GM19324 (cell line): ENCODE measurements at regions not wholly inside any gene's neighbourhood (a gene's known extent, or its start where the extent isn't known, plus 50 kb on each side); places are given as distances from the start of the nearest gene placed in this dataset.

Experiments used
- ATAC-seq: cut with Tn5 transposase; IDR thresholded peaks from one replicate; pipeline ENCODE4 v1.9.1; 2021; ENCODE audit warnings: mild to moderate bottlenecking, moderate library complexity; ENCODE audit not compliant: unreplicated experiment, low FRiP score

- ATAC-seq, result no peak
Observed at GRCh38 chr16:51085271-51085670, 65.8 kb downstream of the SALL1 start.

GRCh38 chr16:51084074-51084928 lies 66.8 kb downstream of the SALL1 start:
- no peak for ATAC-seq

GRCh38 chr16:51072591-51072990 lies 78.5 kb downstream of the SALL1 start:
- no peak for ATAC-seq

GRCh38 chr16:51071326-51071725 lies 79.7 kb downstream of the SALL1 start:
- no peak for ATAC-seq

GRCh38 chr16:51067352-51067751 lies 83.7 kb downstream of the SALL1 start:
- ATAC-seq, result no peak

- no peak for ATAC-seq
Observed at GRCh38 chr16:51062039-51062438, 89.0 kb downstream of the SALL1 start.

GRCh38 chr16:51061328-51061727 lies 89.7 kb downstream of the SALL1 start:
- ATAC-seq, result no peak

- no peak for ATAC-seq
Observed at GRCh38 chr16:51057969-51058337, 93.1 kb downstream of the SALL1 start.

- no peak for ATAC-seq
Observed at GRCh38 chr16:51057102-51057793, 93.8 kb downstream of the SALL1 start.

GRCh38 chr16:51056331-51056730 lies 94.7 kb downstream of the SALL1 start:
- no peak for ATAC-seq

- ATAC-seq, result no peak
Observed at GRCh38 chr16:51055434-51055833, 95.6 kb downstream of the SALL1 start.

- no peak for ATAC-seq
Observed at GRCh38 chr16:51053775-51054174, 97.3 kb downstream of the SALL1 start.

- no peak for ATAC-seq
Observed at GRCh38 chr16:51051671-51052070, 99.4 kb downstream of the SALL1 start.

- no peak for ATAC-seq
Observed at GRCh38 chr16:51050377-51050706, 100.7 kb downstream of the SALL1 start.

- ATAC-seq, result no peak
Observed at GRCh38 chr16:51049678-51050376, 101.2 kb downstream of the SALL1 start.

- ATAC-seq, result no peak
Observed at GRCh38 chr16:51049276-51049675, 101.8 kb downstream of the SALL1 start.

- ATAC-seq, result no peak
Observed at GRCh38 chr16:51048544-51048943, 102.5 kb downstream of the SALL1 start.

- ATAC-seq, result no peak
Observed at GRCh38 chr16:51045794-51046193, 105.3 kb downstream of the SALL1 start.

- no peak for ATAC-seq
Observed at GRCh38 chr16:51045186-51045585, 105.9 kb downstream of the SALL1 start.

- ATAC-seq, result no peak
Observed at GRCh38 chr16:51041546-51041945, 109.5 kb downstream of the SALL1 start.

- ATAC-seq, result no peak
Observed at GRCh38 chr16:51040637-51041036, 110.4 kb downstream of the SALL1 start.
